ENCODE measurements at regions not wholly inside any gene's neighbourhood (a gene's known extent, or its start where the extent isn't known, plus 50 kb on each side); places are given as distances from the start of the nearest gene placed in this dataset.

DNA sequence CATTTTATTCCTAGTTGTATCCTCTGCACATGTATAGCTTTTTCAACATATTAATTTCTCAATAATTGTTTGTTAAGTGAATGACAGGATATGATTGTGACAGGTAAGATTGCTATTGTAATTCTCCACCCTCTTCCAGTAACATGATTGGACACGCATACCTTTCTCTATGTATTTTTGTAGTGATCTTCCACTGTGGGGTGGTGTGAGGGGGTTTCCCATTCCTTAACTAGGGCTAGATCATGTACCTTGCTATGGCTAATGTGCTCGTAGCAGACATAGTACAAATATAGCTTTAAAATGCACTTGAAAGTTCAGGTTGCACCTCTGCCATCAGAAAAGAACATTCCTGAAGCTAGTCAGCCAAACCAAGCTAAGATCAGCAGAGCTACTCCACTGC is 2392.8 kb upstream of the RAG2 start:
- no peak overlapping the region for H3K4me2 ChIP-seq
- WGBS (ENCODE audit: missing lambda C conversion rate), result 26% methylated on average over 2 of the region's 2 CpGs
- TF ChIP-seq JUNB (IDR thresholded peaks at IDR 0.05) (no peak), ZC3H11A (IDR thresholded peaks at IDR 0.05) (no peak), KDM5A (IDR thresholded peaks at IDR 0.05) (no peak), SREBF2 (IDR thresholded peaks at IDR 0.05) (no peak), GATA3 (IDR thresholded peaks at IDR 0.05; ENCODE audit: borderline replicate concordance) (no peak), FOSB (CRISPR knock-in tag; IDR thresholded peaks at IDR 0.05) (no peak), RNF2 (IDR thresholded peaks at IDR 0.05; ENCODE audit: borderline replicate concordance, low read depth) (no peak), ESRRA (IDR thresholded peaks at IDR 0.05; ENCODE audit: borderline replicate concordance, low read length) (no peak), ZNF302 (CRISPR knock-in tag; IDR thresholded peaks at IDR 0.05) (no peak), HOXB13 (CRISPR knock-in tag; IDR thresholded peaks at IDR 0.05; ENCODE audit: low read depth) (no peak), FOXS1 (CRISPR knock-in tag; IDR thresholded peaks at IDR 0.05) (no peak), BHLHE40 (IDR thresholded peaks at IDR 0.05; ENCODE audit: low read depth, low read length) (no peak), EHF (CRISPR knock-in tag; IDR thresholded peaks at IDR 0.05) (no peak), FOSL2 (IDR thresholded peaks at IDR 0.05) (no peak), FOSL2 (CRISPR knock-in tag; IDR thresholded peaks at IDR 0.05) (no peak), EP300 (IDR thresholded peaks at IDR 0.05) (no peak)
- TF ChIP-seq, protein P1, sequence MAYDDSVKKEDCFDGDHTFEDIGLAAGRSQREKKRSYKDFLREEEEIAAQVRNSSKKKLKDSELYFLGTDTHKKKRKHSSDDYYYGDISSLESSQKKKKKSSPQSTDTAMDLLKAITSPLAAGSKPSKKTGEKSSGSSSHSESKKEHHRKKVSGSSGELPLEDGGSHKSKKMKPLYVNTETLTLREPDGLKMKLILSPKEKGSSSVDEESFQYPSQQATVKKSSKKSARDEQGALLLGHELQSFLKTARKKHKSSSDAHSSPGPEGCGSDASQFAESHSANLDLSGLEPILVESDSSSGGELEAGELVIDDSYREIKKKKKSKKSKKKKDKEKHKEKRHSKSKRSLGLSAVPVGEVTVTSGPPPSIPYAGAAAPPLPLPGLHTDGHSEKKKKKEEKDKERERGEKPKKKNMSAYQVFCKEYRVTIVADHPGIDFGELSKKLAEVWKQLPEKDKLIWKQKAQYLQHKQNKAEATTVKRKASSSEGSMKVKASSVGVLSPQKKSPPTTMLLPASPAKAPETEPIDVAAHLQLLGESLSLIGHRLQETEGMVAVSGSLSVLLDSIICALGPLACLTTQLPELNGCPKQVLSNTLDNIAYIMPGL (CRISPR knock-in tag; IDR thresholded peaks at IDR 0.05; ENCODE audit: borderline replicate concordance), result no peak
- TF ChIP-seq, protein P2, sequence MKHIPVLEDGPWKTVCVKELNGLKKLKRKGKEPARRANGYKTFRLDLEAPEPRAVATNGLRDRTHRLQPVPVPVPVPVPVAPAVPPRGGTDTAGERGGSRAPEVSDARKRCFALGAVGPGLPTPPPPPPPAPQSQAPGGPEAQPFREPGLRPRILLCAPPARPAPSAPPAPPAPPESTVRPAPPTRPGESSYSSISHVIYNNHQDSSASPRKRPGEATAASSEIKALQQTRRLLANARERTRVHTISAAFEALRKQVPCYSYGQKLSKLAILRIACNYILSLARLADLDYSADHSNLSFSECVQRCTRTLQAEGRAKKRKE (CRISPR knock-in tag; IDR thresholded peaks at IDR 0.05; ENCODE audit: low read depth), result no peak
- TF ChIP-seq, protein P3, sequence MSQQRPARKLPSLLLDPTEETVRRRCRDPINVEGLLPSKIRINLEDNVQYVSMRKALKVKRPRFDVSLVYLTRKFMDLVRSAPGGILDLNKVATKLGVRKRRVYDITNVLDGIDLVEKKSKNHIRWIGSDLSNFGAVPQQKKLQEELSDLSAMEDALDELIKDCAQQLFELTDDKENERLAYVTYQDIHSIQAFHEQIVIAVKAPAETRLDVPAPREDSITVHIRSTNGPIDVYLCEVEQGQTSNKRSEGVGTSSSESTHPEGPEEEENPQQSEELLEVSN (IDR thresholded peaks at IDR 0.05; ENCODE audit: borderline replicate concordance, low read depth), result no peak
- TF ChIP-seq, protein P4, sequence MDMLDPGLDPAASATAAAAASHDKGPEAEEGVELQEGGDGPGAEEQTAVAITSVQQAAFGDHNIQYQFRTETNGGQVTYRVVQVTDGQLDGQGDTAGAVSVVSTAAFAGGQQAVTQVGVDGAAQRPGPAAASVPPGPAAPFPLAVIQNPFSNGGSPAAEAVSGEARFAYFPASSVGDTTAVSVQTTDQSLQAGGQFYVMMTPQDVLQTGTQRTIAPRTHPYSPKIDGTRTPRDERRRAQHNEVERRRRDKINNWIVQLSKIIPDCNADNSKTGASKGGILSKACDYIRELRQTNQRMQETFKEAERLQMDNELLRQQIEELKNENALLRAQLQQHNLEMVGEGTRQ (IDR thresholded peaks at IDR 0.05), result no peak
- H3K4me3 ChIP-seq, result no peak overlapping the region
- H3K9me3 ChIP-seq, result peaks cover 5% of the 10 kb centered on the region; the same call in 2 of the 3 replicates
- no peak for FAIRE-seq
- H3K27ac ChIP-seq, result no peak overlapping the region
- ATAC-seq, result no peak
- ChIA-PET POLR2A (no interaction called here), CTCF (no interaction called here)
- DNase-seq (ENCODE audit: low read depth in 1 of 2, low spot score in 1 of 2), result no peak
- no peaks in the 10 kb centered on the region for H3K4me1 ChIP-seq

DNA sequence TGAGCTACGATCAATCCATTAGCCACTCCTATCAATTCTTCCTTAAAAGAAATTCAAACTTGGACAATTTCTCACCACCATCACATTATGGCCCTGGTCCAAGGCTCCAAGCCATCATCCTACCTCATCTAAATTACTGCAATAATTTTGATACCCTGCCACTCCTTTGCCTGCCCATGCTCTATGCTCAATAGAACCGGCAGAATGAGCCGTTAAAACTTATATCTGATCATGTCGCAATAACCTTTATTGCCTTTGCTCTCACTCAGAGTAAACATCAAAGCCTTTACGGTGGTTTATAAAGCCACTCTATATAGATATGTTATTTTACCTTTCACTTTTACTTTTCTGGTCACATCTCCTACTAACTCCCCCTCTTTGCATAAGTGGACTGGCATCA is 2392.1 kb upstream of the RAG2 start:
- no peak overlapping the region for H3K27ac ChIP-seq
- no peak overlapping the region for H3K4me3 ChIP-seq
- H3K9me3 ChIP-seq, result peaks cover 5% of the 10 kb centered on the region; the same call in 2 of the 3 replicates
- POLR2A ChIA-PET, result no interaction called here
- TF ChIP-seq NFE2L2 (conservative IDR thresholded peaks at IDR 0.05; ENCODE audit: low read length) (no peak), NPAS2 (CRISPR knock-in tag; IDR thresholded peaks at IDR 0.05; ENCODE audit: borderline replicate concordance) (no peak), HEYL (CRISPR knock-in tag; IDR thresholded peaks at IDR 0.05) (no peak), JUNB (IDR thresholded peaks at IDR 0.05) (no peak), KDM1A (IDR thresholded peaks at IDR 0.05; ENCODE audit: low read depth) (no peak)
- TF ChIP-seq, protein P5, sequence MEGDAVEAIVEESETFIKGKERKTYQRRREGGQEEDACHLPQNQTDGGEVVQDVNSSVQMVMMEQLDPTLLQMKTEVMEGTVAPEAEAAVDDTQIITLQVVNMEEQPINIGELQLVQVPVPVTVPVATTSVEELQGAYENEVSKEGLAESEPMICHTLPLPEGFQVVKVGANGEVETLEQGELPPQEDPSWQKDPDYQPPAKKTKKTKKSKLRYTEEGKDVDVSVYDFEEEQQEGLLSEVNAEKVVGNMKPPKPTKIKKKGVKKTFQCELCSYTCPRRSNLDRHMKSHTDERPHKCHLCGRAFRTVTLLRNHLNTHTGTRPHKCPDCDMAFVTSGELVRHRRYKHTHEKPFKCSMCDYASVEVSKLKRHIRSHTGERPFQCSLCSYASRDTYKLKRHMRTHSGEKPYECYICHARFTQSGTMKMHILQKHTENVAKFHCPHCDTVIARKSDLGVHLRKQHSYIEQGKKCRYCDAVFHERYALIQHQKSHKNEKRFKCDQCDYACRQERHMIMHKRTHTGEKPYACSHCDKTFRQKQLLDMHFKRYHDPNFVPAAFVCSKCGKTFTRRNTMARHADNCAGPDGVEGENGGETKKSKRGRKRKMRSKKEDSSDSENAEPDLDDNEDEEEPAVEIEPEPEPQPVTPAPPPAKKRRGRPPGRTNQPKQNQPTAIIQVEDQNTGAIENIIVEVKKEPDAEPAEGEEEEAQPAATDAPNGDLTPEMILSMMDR (IDR thresholded peaks at IDR 0.05), result no peak
- ATAC-seq (no peak), FAIRE-seq (no peak), DNase-seq (ENCODE audit: low read depth in 1 of 2, low spot score in 1 of 2) (no peak)
- WGBS (ENCODE audit: missing lambda C conversion rate), result 6% methylated on average over 5 of the region's 5 CpGs
- CTCF ChIA-PET, result no interaction called here
- no peaks in the 10 kb centered on the region for H3K4me1 ChIP-seq
- H3K4me2 ChIP-seq, result no peak overlapping the region
